Trophoblast cell (in vitro differentiated cells and primary cell): ENCODE measurements at regions not wholly inside any gene's neighbourhood (a gene's known extent, or its start where the extent isn't known, plus 50 kb on each side); places are given as distances from the start of the nearest gene placed in this dataset.
"Not testable (repeated sequence)": the region's sequence is repeated elsewhere in the genome, so short reads cannot be mapped to it uniquely, and the experiment has no call there.

ENCODE experiments used
- DNase-seq, 2 donors: peaks; one replicate each; pipeline ENCODE4 v3.0.0-alpha.2; 2016
- H2AFZ ChIP-seq: 2 replicates; pipeline ENCODE4 v1.6.1; 2013; ENCODE audit warnings: low read length, moderate library complexity, mild to moderate bottlenecking; ENCODE audit not compliant: insufficient read depth, poor library complexity
- H2AK5ac ChIP-seq: 2 replicates; pipeline ENCODE4 v1.6.1; 2013; ENCODE audit warnings: mild to moderate bottlenecking, low read length
- H2BK120ac ChIP-seq: 2 replicates; pipeline ENCODE4 v1.6.1; 2013; ENCODE audit warnings: low read length, mild to moderate bottlenecking, moderate library complexity; ENCODE audit not compliant: insufficient read depth, poor library complexity
- H2BK12ac ChIP-seq: 2 replicates; pipeline ENCODE4 v1.6.1; 2013; ENCODE audit warnings: mild to moderate bottlenecking, low read length, moderate library complexity
- H2BK5ac ChIP-seq: 2 replicates; pipeline ENCODE4 v1.6.1; 2013; ENCODE audit warnings: low read length, low read depth, moderate library complexity, mild to moderate bottlenecking; ENCODE audit not compliant: poor library complexity
- H3K14ac ChIP-seq: 2 replicates; pipeline ENCODE4 v1.6.1; 2013; ENCODE audit warnings: mild to moderate bottlenecking, low read length
- H3K18ac ChIP-seq: 2 replicates; pipeline ENCODE4 v1.6.1; 2013; ENCODE audit warnings: mild to moderate bottlenecking, low read length
- H3K23ac ChIP-seq: 2 replicates; pipeline ENCODE4 v1.6.1; 2013; ENCODE audit warnings: low read length
- H3K27ac ChIP-seq: 2 replicates; pipeline ENCODE4 v1.5.1; 2013; ENCODE audit warnings: low read depth, mild to moderate bottlenecking, inconsistent platforms, low read length, moderate library complexity
- H3K27me3 ChIP-seq: 2 replicates; pipeline ENCODE4 v1.6.1; 2013; ENCODE audit warnings: inconsistent platforms, mild to moderate bottlenecking, low read length, moderate library complexity; ENCODE audit not compliant: insufficient read depth
- H3K36me3 ChIP-seq, 2 experiments: 1 replicate in 1 of 2; 2 replicates in 1 of 2; pipeline ENCODE4 v1.6.1; 2013; ENCODE audit warnings: low read length in 2 of 2, mild to moderate bottlenecking in 2 of 2, moderate library complexity in 1 of 2; ENCODE audit not compliant: insufficient read depth in 2 of 2, control insufficient read depth in 1 of 2
- H3K4ac ChIP-seq: 2 replicates; pipeline ENCODE4 v1.6.1; 2013; ENCODE audit warnings: low read depth, mild to moderate bottlenecking, low read length, moderate library complexity
- H3K4me1 ChIP-seq, 2 experiments: 1 replicate in 1 of 2; 2 replicates in 1 of 2; pipeline ENCODE4 v1.6.1; 2013; ENCODE audit warnings: low read length in 2 of 2, mild to moderate bottlenecking in 2 of 2, moderate library complexity in 1 of 2; ENCODE audit not compliant: insufficient read depth in 2 of 2, control insufficient read depth in 1 of 2
- H3K4me2 ChIP-seq: 2 replicates; pipeline ENCODE4 v1.6.1; 2013; ENCODE audit warnings: inconsistent platforms, mild to moderate bottlenecking, low read length, moderate library complexity
- H3K4me3 ChIP-seq: 2 replicates; pipeline ENCODE4 v1.5.1; 2013; ENCODE audit warnings: mild to moderate bottlenecking, low read depth, low read length, inconsistent platforms
- H3K79me1 ChIP-seq: one replicate; pipeline ENCODE4 v1.6.1; 2013; ENCODE audit warnings: low read length
- H3K79me2 ChIP-seq: 2 replicates; pipeline ENCODE4 v1.6.1; 2013; ENCODE audit warnings: low read length, mild to moderate bottlenecking; ENCODE audit not compliant: control insufficient read depth, insufficient read depth, poor library complexity
- H3K9ac ChIP-seq: 2 replicates; pipeline ENCODE4 v1.6.1; 2013; ENCODE audit warnings: mild to moderate bottlenecking, low read length
- H3K9me3 ChIP-seq: 2 replicates; pipeline ENCODE4 v1.6.1; 2013; ENCODE audit warnings: low read depth, mild to moderate bottlenecking, control low read depth, inconsistent platforms, low read length; ENCODE audit not compliant: insufficient read depth
- H4K12ac ChIP-seq: 2 replicates; pipeline ENCODE4 v1.6.1; 2013; ENCODE audit warnings: low read depth, mild to moderate bottlenecking, low read length, moderate library complexity
- H4K8ac ChIP-seq: 2 replicates; pipeline ENCODE4 v1.6.1; 2013; ENCODE audit warnings: low read depth, mild to moderate bottlenecking, low read length, moderate library complexity
- H4K91ac ChIP-seq: one replicate; pipeline ENCODE4 v1.6.1; 2013; ENCODE audit warnings: low read depth, mild to moderate bottlenecking, low read length, moderate library complexity
- WGBS: extraction: QIAGEN DNeasy Blood & Tissue Kit; methylation state at CpG from one replicate; pipeline ENCODE4 v1.1.7; 2013; ENCODE audit warnings: missing lambda C conversion rate; ENCODE audit not compliant: insufficient read length, insufficient coverage; ENCODE audit errors: extremely low coverage; 5-methylcytosine and 5-hydroxymethylcytosine counted together

DNA sequence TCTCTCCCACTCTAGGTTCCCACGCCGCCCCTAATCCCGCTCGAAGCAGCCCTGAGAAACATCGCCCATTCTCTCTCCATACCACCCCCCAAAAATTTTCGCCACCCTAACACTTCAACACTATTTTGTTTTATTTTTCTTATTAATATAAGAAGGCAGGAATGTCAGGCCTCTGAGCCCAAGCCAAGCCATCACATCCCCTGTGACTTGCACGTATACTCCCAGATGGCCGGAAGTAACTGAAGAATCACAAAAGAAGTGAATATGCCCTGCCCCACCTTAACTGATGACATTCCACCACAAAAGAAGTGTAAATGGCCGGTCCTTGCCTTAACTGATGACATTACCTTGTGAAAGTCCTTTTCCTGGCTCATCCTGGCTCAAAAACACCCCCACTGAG lies 127.2 kb upstream of the ADCY2 start:
- H3K36me3 ChIP-seq = not testable (repeated sequence)

DNA sequence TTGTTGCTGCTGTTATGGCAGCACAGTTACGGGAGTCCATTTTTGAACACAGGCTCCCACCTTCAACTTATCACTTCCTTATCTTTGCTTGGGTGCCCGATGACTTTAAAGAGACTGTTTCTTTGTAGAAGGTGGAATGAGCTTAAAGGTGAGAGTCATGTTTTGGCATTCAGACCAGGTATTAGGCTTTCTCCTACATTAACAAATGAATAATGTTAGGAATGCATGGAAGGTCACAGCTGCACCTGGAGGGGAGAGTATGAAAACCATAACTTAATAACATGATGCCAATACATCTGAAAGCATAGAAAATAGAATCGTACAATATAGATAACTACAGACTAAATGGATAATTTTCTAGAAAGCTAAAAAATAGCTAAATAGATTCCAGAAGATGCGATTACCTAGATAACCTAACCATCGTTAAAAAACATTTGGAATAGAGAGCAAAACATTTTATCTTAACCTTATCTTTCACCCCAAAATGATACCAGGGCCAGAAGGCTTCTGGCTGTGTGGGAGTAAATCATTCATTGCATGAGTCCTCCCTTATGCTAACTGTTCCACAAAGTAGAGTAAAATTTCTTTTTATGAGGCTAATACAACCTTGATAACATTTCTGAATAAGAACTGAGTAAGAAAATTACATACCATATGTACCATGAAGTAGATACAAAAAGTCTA lies 126.2 kb upstream of the ADCY2 start:
- Histone ChIP-seq H2AK5ac (no peak overlapping the region), H3K79me1 (no peaks in the 10 kb centered on the region), H2BK12ac (no peak overlapping the region), H3K4me2 (no peak overlapping the region), H3K23ac (no peak overlapping the region), H3K18ac (no peak overlapping the region), H3K27me3 (no peaks in the 10 kb centered on the region), H3K4me1 (no peaks in the 10 kb centered on the region), H2BK5ac (no peak overlapping the region), H3K79me2 (no peaks in the 10 kb centered on the region), H2BK120ac (no peak overlapping the region), H4K8ac (no peak overlapping the region), H2AFZ (no peak overlapping the region), H4K12ac (no peak overlapping the region), H3K9ac (no peak overlapping the region), H3K9me3 (no peaks in the 10 kb centered on the region), H3K27ac (no peak overlapping the region), H3K4me3 (no peak overlapping the region), H3K14ac (no peak overlapping the region), H3K4ac (no peak overlapping the region), H4K91ac (no peak overlapping the region), H3K36me3 (no peaks in the 10 kb centered on the region)
- DNase-seq = peak; percentile 4 to 58
- WGBS = no CpG with 5 or more reads among the region's 5 CpGs

More for the DNA sequence above, 127.2 kb upstream of the ADCY2 start:
- not testable (repeated sequence) for H3K4me1 ChIP-seq, H2AK5ac ChIP-seq, H3K4me2 ChIP-seq, H2BK12ac ChIP-seq, H3K27ac ChIP-seq, H4K12ac ChIP-seq, H3K4me3 ChIP-seq, H3K9ac ChIP-seq, H2BK5ac ChIP-seq, DNase-seq, H3K79me2 ChIP-seq, H3K23ac ChIP-seq, H3K4ac ChIP-seq, H3K14ac ChIP-seq, H4K8ac ChIP-seq, H4K91ac ChIP-seq, H2AFZ ChIP-seq, H2BK120ac ChIP-seq, H3K79me1 ChIP-seq, H3K18ac ChIP-seq, H3K27me3 ChIP-seq, H3K9me3 ChIP-seq
- no CpG with 5 or more reads among the region's 9 CpGs for WGBS

- Histone ChIP-seq H2AFZ (no peak overlapping the region), H4K12ac (no peak overlapping the region), H3K27me3 (no peaks in the 10 kb centered on the region), H2BK12ac (no peak overlapping the region), H3K4me1 (no peaks in the 10 kb centered on the region), H3K4ac (no peak overlapping the region), H4K8ac (no peak overlapping the region), H3K9me3 (no peaks in the 10 kb centered on the region), H3K79me1 (no peaks in the 10 kb centered on the region), H2BK5ac (no peak overlapping the region), H3K36me3 (no peaks in the 10 kb centered on the region), H3K9ac (no peak overlapping the region), H3K4me3 (no peak overlapping the region), H3K4me2 (no peak overlapping the region), H3K79me2 (no peaks in the 10 kb centered on the region), H3K27ac (no peak overlapping the region), H4K91ac (no peak overlapping the region), H2AK5ac (no peak overlapping the region), H3K23ac (no peak overlapping the region), H2BK120ac (no peak overlapping the region), H3K14ac (no peak overlapping the region), H3K18ac (no peak overlapping the region)
- no CpG with 5 or more reads among the region's 6 CpGs for WGBS
- DNase-seq = no peak
Observed at GRCh38 chr5:7271435-7272084, 124.4 kb upstream of the ADCY2 start.

- no peak overlapping the region for H3K4ac ChIP-seq
- H4K12ac ChIP-seq = no peak overlapping the region
- no peaks in the 10 kb centered on the region for H3K27me3 ChIP-seq
- no peaks in the 10 kb centered on the region for H3K36me3 ChIP-seq
- no peak overlapping the region for H2AK5ac ChIP-seq
- H3K79me1 ChIP-seq = no peaks in the 10 kb centered on the region
- H2AFZ ChIP-seq = no peak overlapping the region
- no peak overlapping the region for H4K91ac ChIP-seq
- no peak overlapping the region for H3K4me2 ChIP-seq
- no peak overlapping the region for H3K27ac ChIP-seq
- H2BK12ac ChIP-seq = no peak overlapping the region
- H3K9ac ChIP-seq = no peak overlapping the region
- no peak overlapping the region for H3K23ac ChIP-seq
- H3K9me3 ChIP-seq = no peaks in the 10 kb centered on the region
- no peak overlapping the region for H3K14ac ChIP-seq
- H3K4me3 ChIP-seq = no peak overlapping the region
- no peak for DNase-seq
- H2BK5ac ChIP-seq = no peak overlapping the region
- no peaks in the 10 kb centered on the region for H3K79me2 ChIP-seq
- H3K4me1 ChIP-seq = no peaks in the 10 kb centered on the region
- no peak overlapping the region for H3K18ac ChIP-seq
- no CpG with 5 or more reads among the region's 3 CpGs for WGBS
- no peak overlapping the region for H2BK120ac ChIP-seq
- no peak overlapping the region for H4K8ac ChIP-seq
Observed at GRCh38 chr5:7272408-7272965, 123.5 kb upstream of the ADCY2 start.
